PC-9 (cell line): ENCODE measurements at regions not wholly inside any gene's neighbourhood (a gene's known extent, or its start where the extent isn't known, plus 50 kb on each side); places are given as distances from the start of the nearest gene placed in this dataset.

Experiments
- BruUV-seq: library from RNA; stranded (reverse); fragments of 400-500 nt; replicated peaks from 2 replicates; lab custom pipeline; 2021; lab: Mats Ljungman, UMichigan
- CTCF ChIA-PET: fragments of 300-600 bp; sonication (Branson Sonifier 250); formaldehyde crosslinking; loops from one replicate; lab custom pipeline; 2022; ENCODE audit warnings: antibody characterized with exemption; lab: Charles Lee
- POLR2A ChIA-PET: fragments of 300-600 bp; sonication (Branson Sonifier 250); formaldehyde crosslinking; loops from one replicate; lab custom pipeline; 2022; ENCODE audit warnings: antibody characterized with exemption; ENCODE audit not compliant: unreplicated experiment; lab: Charles Lee
- DNase-seq, 2 experiments: peaks; one replicate each; pipeline versions ENCODE4 v3.0.0 to v3.0.0-alpha.2; 2015 to 2022; ENCODE audit warnings: mixed read lengths in 1 of 2
- H2AFZ ChIP-seq: fragments of 200-600 bp; sonication (generic); 2 replicates; pipeline ENCODE4 v1.8.1; 2017; ENCODE audit warnings: antibody characterized with exemption
- H3F3A ChIP-seq: fragments of 200-600 bp; sonication (generic); 2 replicates; pipeline ENCODE4 v1.8.1; 2017; ENCODE audit warnings: antibody characterized with exemption, mild to moderate bottlenecking, low read depth; ENCODE audit not compliant: insufficient read depth
- H3K27ac ChIP-seq: fragments of 200-600 bp; sonication (generic); 2 replicates; pipeline ENCODE4 v1.6.1; 2016; ENCODE audit warnings: mixed run types
- H3K27me3 ChIP-seq: fragments of 200-600 bp; sonication (generic); 2 replicates; pipeline ENCODE4 v1.6.1; 2016; ENCODE audit warnings: low read depth, mixed run types; ENCODE audit not compliant: insufficient read depth
- H3K36me3 ChIP-seq: fragments of 200-600 bp; sonication (generic); 2 replicates; pipeline ENCODE4 v1.6.1; 2016; ENCODE audit warnings: low read depth, mixed run types
- H3K4me1 ChIP-seq: fragments of 200-600 bp; sonication (generic); replicated peaks from 2 replicates; pipeline ENCODE4 v1.6.1; 2016; ENCODE audit warnings: mixed run types; ENCODE audit not compliant: insufficient read depth
- H3K4me2 ChIP-seq: fragments of 200-600 bp; sonication (generic); 2 replicates; pipeline ENCODE4 v1.6.1; 2017; ENCODE audit warnings: mixed run types
- H3K4me3 ChIP-seq: fragments of 200-600 bp; sonication (generic); 2 replicates; pipeline ENCODE4 v1.6.1; 2016; ENCODE audit warnings: mixed run types
- H3K79me2 ChIP-seq: fragments of 200-600 bp; sonication (generic); 2 replicates; pipeline ENCODE4 v1.6.1; 2017; ENCODE audit warnings: low read depth, mixed run types
- H3K9me2 ChIP-seq: fragments of 200-600 bp; sonication (generic); 2 replicates; pipeline ENCODE4 v1.8.1; 2017; ENCODE audit warnings: mild to moderate bottlenecking; ENCODE audit not compliant: insufficient read depth
- H3K9me3 ChIP-seq: fragments of 200-600 bp; sonication (generic); 2 replicates; pipeline ENCODE4 v1.8.1; 2016; ENCODE audit warnings: low read depth; ENCODE audit not compliant: insufficient read depth
- H4K20me1 ChIP-seq: fragments of 200-600 bp; sonication (generic); 2 replicates; pipeline ENCODE4 v1.8.1; 2017; ENCODE audit not compliant: insufficient read depth
- CTCF ChIP-seq: fragments of 200-600 bp; sonication (generic); conservative IDR thresholded peaks from 2 replicates; pipeline ENCODE4 v1.6.1; 2017; ENCODE audit warnings: mixed run types, antibody characterized with exemption, mild to moderate bottlenecking, moderate library complexity
- EZH2 ChIP-seq: fragments of 200-600 bp; sonication (generic); IDR thresholded peaks from 2 replicates; pipeline ENCODE4 v1.8.0; 2017; ENCODE audit warnings: antibody characterized with exemption, low read depth
- intact Hi-C: fragments of 100-400 bp; cut with micrococcal nuclease; formaldehyde crosslinking; loops from one replicate; pipeline ENCODE4 v1.10.0; 2022; ENCODE audit not compliant: unreplicated experiment

DNA sequence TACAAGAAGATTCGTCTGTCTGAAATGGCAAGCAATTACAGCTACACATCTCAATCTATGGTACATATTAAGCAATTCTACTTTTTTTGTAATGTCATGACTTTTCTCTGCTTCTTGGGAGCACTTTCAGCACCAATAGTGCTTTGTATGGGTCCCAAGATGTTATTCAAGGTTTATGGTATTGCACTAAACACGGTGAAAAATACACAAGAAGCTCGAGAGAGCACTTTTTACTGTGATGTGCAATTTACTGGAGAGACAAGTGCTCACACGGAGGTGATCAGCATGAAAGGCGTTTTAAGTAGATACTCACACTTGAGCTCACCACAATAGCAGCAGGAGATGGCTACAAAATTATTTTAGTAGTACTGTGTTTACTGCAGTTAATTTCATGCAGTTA, 783.6 kb downstream of the CBLN2 start:
- Histone ChIP-seq H3K36me3 (no peaks in the 10 kb centered on the region), H3K4me1 (no peaks in the 10 kb centered on the region), H3K4me2 (no peak overlapping the region), H2AFZ (peak overlapping the region; percentile 52; the same call in 1 of the 2 replicates), H3K9me2 (no peaks in the 10 kb centered on the region; the same call in none of the 2 replicates), H4K20me1 (no peaks in the 10 kb centered on the region), H3K27me3 (no peaks in the 10 kb centered on the region), H3F3A (no peaks in the 10 kb centered on the region), H3K9me3 (no peaks in the 10 kb centered on the region), H3K79me2 (no peaks in the 10 kb centered on the region), H3K4me3 (no peak overlapping the region), H3K27ac (no peak overlapping the region)
- ChIA-PET POLR2A (no interaction called here), CTCF (no interaction called here)
- no peak for DNase-seq
- BruUV-seq: no TSS peak
- intact Hi-C loops: no loop called here
- no peak for TF ChIP-seq EZH2
- TF ChIP-seq CTCF: no peak

DNA sequence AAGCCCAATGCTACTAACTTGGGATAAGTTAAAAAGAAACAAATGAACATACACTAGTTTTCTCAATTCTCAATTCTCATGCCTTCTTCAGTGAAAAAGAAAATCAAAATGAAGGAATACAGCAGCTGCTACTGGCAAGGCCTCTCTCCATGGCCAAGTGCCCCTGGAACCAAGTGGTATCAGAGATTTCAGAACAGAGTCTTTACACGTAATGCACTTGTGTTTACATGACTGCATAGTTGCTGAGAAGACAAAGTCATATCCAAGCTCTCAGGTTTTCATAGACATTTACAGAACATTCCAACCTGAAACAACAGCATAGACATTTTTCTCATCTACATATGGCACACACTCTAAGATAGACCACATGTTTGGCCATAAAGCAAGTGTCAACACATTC, 789.9 kb downstream of the CBLN2 start:
- BruUV-seq: no TSS peak
- no peak for DNase-seq
- Histone ChIP-seq H3K4me2 (no peak overlapping the region), H3K4me3 (no peak overlapping the region), H3K36me3 (no peaks in the 10 kb centered on the region), H3K27ac (no peak overlapping the region), H3K79me2 (no peaks in the 10 kb centered on the region), H3F3A (no peaks in the 10 kb centered on the region), H4K20me1 (no peaks in the 10 kb centered on the region), H3K9me3 (no peaks in the 10 kb centered on the region), H3K9me2 (no peaks in the 10 kb centered on the region; the same call in 1 of the 2 replicates), H3K27me3 (no peaks in the 10 kb centered on the region), H2AFZ (no peak overlapping the region), H3K4me1 (no peaks in the 10 kb centered on the region)
- intact Hi-C loops: no loop called here
- POLR2A ChIA-PET: no interaction called here
- CTCF ChIA-PET: no interaction called here
- no peak for TF ChIP-seq CTCF
- TF ChIP-seq EZH2: no peak

GRCh38 chr18:71743634-71744033, 800.5 kb downstream of the CBLN2 start:
- no peaks in the 10 kb centered on the region for H3K9me3 ChIP-seq
- no peak for DNase-seq
- no peak overlapping the region for H2AFZ ChIP-seq
- H3K9me2 ChIP-seq: no peaks in the 10 kb centered on the region
- ChIA-PET POLR2A (no interaction called here), CTCF (no interaction called here)
- H3F3A ChIP-seq: no peaks in the 10 kb centered on the region
- H3K4me2 ChIP-seq: peak overlapping the region; percentile 6; the same call in 1 of the 2 replicates
- H3K79me2 ChIP-seq: no peaks in the 10 kb centered on the region
- H3K4me1 ChIP-seq: no peaks in the 10 kb centered on the region
- intact Hi-C loops: no loop called here
- BruUV-seq: no TSS peak
- H3K36me3 ChIP-seq: no peaks in the 10 kb centered on the region
- no peak overlapping the region for H3K27ac ChIP-seq
- H4K20me1 ChIP-seq: no peaks in the 10 kb centered on the region
- no peaks in the 10 kb centered on the region for H3K27me3 ChIP-seq
- TF ChIP-seq EZH2 (no peak), CTCF (no peak)
- H3K4me3 ChIP-seq: no peak overlapping the region
